Uterus (tissue), 2 donors: ENCODE measurements at regions not wholly inside any gene's neighbourhood (a gene's known extent, or its start where the extent isn't known, plus 50 kb on each side); places are given as distances from the start of the nearest gene placed in this dataset.

Experiments
- POLR2A ChIP-seq, 2 donors: fragments of 450-650 bp; IDR thresholded peaks; one replicate each; pipeline ENCODE4 v1.6.1; 2016; ENCODE audit warnings: antibody characterized with exemption in 2 of 2, mild to moderate bottlenecking in 1 of 2, moderate library complexity in 1 of 2
- TF ChIP-seq, protein P1 (sequence below), 4 experiments: fragments of 200-600 bp in 2 of 4; fragments of 450-650 bp in 2 of 4; sonication (generic) in 2 of 4; IDR thresholded peaks; one replicate each; pipeline ENCODE4 v1.5.1; 2016 to 2019; ENCODE audit warnings: antibody characterized with exemption in 4 of 4, mild to moderate bottlenecking in 2 of 4, moderate library complexity in 1 of 4

DNA sequence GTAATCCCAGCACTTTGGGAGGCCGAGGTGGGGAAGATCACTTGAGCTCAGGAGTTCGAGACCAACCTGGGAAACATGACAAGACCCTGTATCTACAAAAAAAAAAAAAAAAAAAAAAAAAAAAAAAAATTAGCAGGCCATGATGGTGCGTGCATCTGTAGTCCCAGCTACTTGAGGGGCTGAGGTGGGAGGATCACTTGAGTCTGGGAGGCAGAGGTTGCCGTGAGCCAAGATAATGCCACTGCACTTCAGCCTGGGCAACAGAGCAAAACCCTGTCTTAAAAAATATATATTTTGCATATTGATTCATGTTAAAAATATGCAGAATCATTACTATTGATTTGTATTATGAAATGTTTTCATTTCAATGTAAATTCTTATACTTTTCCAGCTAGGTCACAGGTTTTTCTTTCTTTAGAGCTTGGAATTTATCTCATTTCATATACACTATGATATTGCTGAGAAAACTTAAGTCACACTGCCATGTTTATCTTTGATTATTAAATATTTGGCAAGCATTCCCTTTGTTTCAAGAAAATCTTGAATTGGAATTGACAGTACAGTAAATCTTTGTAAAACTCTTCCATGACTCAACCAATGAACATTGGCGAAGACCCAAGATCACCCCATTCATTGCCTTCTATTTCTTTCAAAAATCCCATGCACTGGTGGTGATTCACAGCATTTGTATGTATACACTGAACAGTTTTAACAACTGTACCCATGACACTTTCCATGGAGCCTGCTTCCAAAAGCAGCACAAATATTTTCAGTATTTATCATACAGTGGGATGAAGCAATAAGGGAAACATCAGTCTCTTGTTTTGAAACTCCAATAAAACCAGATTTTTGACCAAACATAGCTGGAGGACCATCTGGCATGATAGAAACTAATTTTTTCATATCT, 83.5 kb upstream of the TNRC6A start:
- TF ChIP-seq, protein P1, sequence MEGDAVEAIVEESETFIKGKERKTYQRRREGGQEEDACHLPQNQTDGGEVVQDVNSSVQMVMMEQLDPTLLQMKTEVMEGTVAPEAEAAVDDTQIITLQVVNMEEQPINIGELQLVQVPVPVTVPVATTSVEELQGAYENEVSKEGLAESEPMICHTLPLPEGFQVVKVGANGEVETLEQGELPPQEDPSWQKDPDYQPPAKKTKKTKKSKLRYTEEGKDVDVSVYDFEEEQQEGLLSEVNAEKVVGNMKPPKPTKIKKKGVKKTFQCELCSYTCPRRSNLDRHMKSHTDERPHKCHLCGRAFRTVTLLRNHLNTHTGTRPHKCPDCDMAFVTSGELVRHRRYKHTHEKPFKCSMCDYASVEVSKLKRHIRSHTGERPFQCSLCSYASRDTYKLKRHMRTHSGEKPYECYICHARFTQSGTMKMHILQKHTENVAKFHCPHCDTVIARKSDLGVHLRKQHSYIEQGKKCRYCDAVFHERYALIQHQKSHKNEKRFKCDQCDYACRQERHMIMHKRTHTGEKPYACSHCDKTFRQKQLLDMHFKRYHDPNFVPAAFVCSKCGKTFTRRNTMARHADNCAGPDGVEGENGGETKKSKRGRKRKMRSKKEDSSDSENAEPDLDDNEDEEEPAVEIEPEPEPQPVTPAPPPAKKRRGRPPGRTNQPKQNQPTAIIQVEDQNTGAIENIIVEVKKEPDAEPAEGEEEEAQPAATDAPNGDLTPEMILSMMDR (IDR thresholded peaks at IDR 0.05), result no peak
- no peak for TF ChIP-seq POLR2A (IDR thresholded peaks at IDR 0.05)
